ENCODE measurements at regions not wholly inside any gene's neighbourhood (a gene's known extent, or its start where the extent isn't known, plus 50 kb on each side); places are given as distances from the start of the nearest gene placed in this dataset.

- TF ChIP-seq GPBP1L1 (CRISPR knock-in tag; IDR thresholded peaks at IDR 0.05) (no peak), ZNF282 (IDR thresholded peaks at IDR 0.05; ENCODE audit: partially characterized antibody) (no peak), E2F1 (CRISPR knock-in tag; IDR thresholded peaks at IDR 0.05) (no peak), HNF4A (CRISPR knock-in tag; IDR thresholded peaks at IDR 0.05) (peak; percentile 50; the same call in 1 of the 2 replicates), ZNF546 (CRISPR knock-in tag; conservative IDR thresholded peaks at IDR 0.05) (no peak), KAT2B (IDR thresholded peaks at IDR 0.05; ENCODE audit: borderline replicate concordance, low read depth, low read length) (no peak), TEAD3 (CRISPR knock-in tag; optimal IDR thresholded peaks at IDR 0.05; ENCODE audit: borderline replicate concordance) (peak; percentile 21), ZNF598 (CRISPR knock-in tag; IDR thresholded peaks at IDR 0.05; ENCODE audit: borderline replicate concordance) (no peak), POLR2AphosphoS2 (IDR thresholded peaks at IDR 0.05; ENCODE audit: low read depth, low read length) (no peak), XBP1 (CRISPR knock-in tag; IDR thresholded peaks at IDR 0.05) (no peak), PAWR (CRISPR knock-in tag; IDR thresholded peaks at IDR 0.05; ENCODE audit: borderline replicate concordance) (no peak), HOXA9 (CRISPR knock-in tag; IDR thresholded peaks at IDR 0.05; ENCODE audit: borderline replicate concordance) (no peak), ZFP1 (CRISPR knock-in tag; IDR thresholded peaks at IDR 0.05) (no peak), MATR3 (CRISPR knock-in tag; IDR thresholded peaks at IDR 0.05) (no peak), KLF9 (CRISPR knock-in tag; IDR thresholded peaks at IDR 0.05; ENCODE audit: low read depth) (no peak), ZNF367 (CRISPR knock-in tag; IDR thresholded peaks at IDR 0.05; ENCODE audit: borderline replicate concordance) (no peak), CHCHD3 (CRISPR knock-in tag; IDR thresholded peaks at IDR 0.05) (no peak), NKX3-1 (CRISPR knock-in tag; IDR thresholded peaks at IDR 0.05) (no peak), ZNF792 (CRISPR knock-in tag; IDR thresholded peaks at IDR 0.05) (no peak), ZNF383 (CRISPR knock-in tag; IDR thresholded peaks at IDR 0.05; ENCODE audit: borderline replicate concordance) (no peak), AHDC1 (CRISPR knock-in tag; IDR thresholded peaks at IDR 0.05; ENCODE audit: borderline replicate concordance) (no peak), ZSCAN20 (CRISPR knock-in tag; IDR thresholded peaks at IDR 0.05; ENCODE audit: borderline replicate concordance) (no peak), CREB3 (CRISPR knock-in tag; IDR thresholded peaks at IDR 0.05) (no peak), RARA (CRISPR knock-in tag; IDR thresholded peaks at IDR 0.05) (peak; percentile 76)
Observed at GRCh38 chr2:215773728-215774127, 239.6 kb downstream of the MREG start (continued).

Measured in HepG2 (cell line).